ENCODE measurements at regions not wholly inside any gene's neighbourhood (a gene's known extent, or its start where the extent isn't known, plus 50 kb on each side); places are given as distances from the start of the nearest gene placed in this dataset.

- no peak for DNase-seq
These were observed 170.3 kb upstream of the HNRNPA3 start for GRCh38 chr2:177042311-177042710.

- DNase-seq, result no peak
These were observed 167.9 kb upstream of the HNRNPA3 start for GRCh38 chr2:177044671-177045070.

GRCh38 chr2:177048981-177049380, 163.6 kb upstream of the HNRNPA3 start:
- no peak for DNase-seq

GRCh38 chr2:177051278-177051677, 161.3 kb upstream of the HNRNPA3 start:
- no peak for DNase-seq

GRCh38 chr2:177052471-177052870, 160.1 kb upstream of the HNRNPA3 start:
- DNase-seq, result no peak

GRCh38 chr2:177053038-177053437, 159.6 kb upstream of the HNRNPA3 start:
- no peak for DNase-seq

GRCh38 chr2:177053716-177054115, 158.9 kb upstream of the HNRNPA3 start:
- no peak for DNase-seq

- DNase-seq, result no peak
These were observed 156.1 kb upstream of the HNRNPA3 start for GRCh38 chr2:177056481-177056929.

- DNase-seq, result no peak
These were observed 153.8 kb upstream of the HNRNPA3 start for GRCh38 chr2:177058747-177059146.

- no peak for DNase-seq
These were observed 153.3 kb upstream of the HNRNPA3 start for GRCh38 chr2:177059293-177059692.

- DNase-seq, result no peak
These were observed 149.3 kb upstream of the HNRNPA3 start for GRCh38 chr2:177063331-177063730.

- DNase-seq, result no peak
These were observed 148.2 kb upstream of the HNRNPA3 start for GRCh38 chr2:177064422-177064821.

GRCh38 chr2:177068967-177069366, 143.6 kb upstream of the HNRNPA3 start:
- DNase-seq, result no peak

- DNase-seq, result no peak
These were observed 140.5 kb upstream of the HNRNPA3 start for GRCh38 chr2:177072090-177072489.

GRCh38 chr2:177073611-177074010, 139.0 kb upstream of the HNRNPA3 start:
- DNase-seq, result no peak

- DNase-seq, result no peak
These were observed 138.4 kb upstream of the HNRNPA3 start for GRCh38 chr2:177074099-177074710.

- DNase-seq, result no peak
These were observed 137.3 kb upstream of the HNRNPA3 start for GRCh38 chr2:177075254-177075653.

- DNase-seq, result no peak
These were observed 135.9 kb upstream of the HNRNPA3 start for GRCh38 chr2:177076636-177077179.

GRCh38 chr2:177077778-177078177, 134.8 kb upstream of the HNRNPA3 start:
- no peak for DNase-seq

- no peak for DNase-seq
These were observed 134.2 kb upstream of the HNRNPA3 start for GRCh38 chr2:177078416-177078815.

- no peak for DNase-seq
These were observed 133.7 kb upstream of the HNRNPA3 start for GRCh38 chr2:177078855-177079254.

GRCh38 chr2:177080746-177081284, 131.8 kb upstream of the HNRNPA3 start:
- no peak for DNase-seq

GRCh38 chr2:177084607-177085006, 128.0 kb upstream of the HNRNPA3 start:
- no peak for DNase-seq

- DNase-seq, result no peak
These were observed 124.1 kb upstream of the HNRNPA3 start for GRCh38 chr2:177088529-177088928.

GRCh38 chr2:177090967-177091366, 121.6 kb upstream of the HNRNPA3 start:
- no peak for DNase-seq
